Temporal lobe (tissue), 1 donor: ENCODE measurements at regions not wholly inside any gene's neighbourhood (a gene's known extent, or its start where the extent isn't known, plus 50 kb on each side); places are given as distances from the start of the nearest gene placed in this dataset. TPM values are rescaled to one million over a fixed set of nuclear protein-coding genes. Genes with fewer than 3 reads are reported as not detected.

Experiments
- small RNA-seq: library from RNA; depleted of rRNA; stranded (forward); fragments of <200 nt; gene quantifications from one replicate; pipeline ENCODE3, GENCODE V24; 2014; ENCODE audit warnings: low replicate concordance

Small RNAs in the stretch of these regions (small RNA-seq; reads per million reads assigned to genes)
- gene AC009518.3 = not detected
